ENCODE measurements at regions not wholly inside any gene's neighbourhood (a gene's known extent, or its start where the extent isn't known, plus 50 kb on each side); places are given as distances from the start of the nearest gene placed in this dataset.

GRCh38 chr5:36766981-36767380, 109.6 kb upstream of the NIPBL start:
- ChIA-PET CTCF (no interaction called here), POLR2A (no interaction called here), RAD21 (ENCODE audit: low non-redundant PET in 1 of 2, low total read pairs in 2 of 2, uncharacterized antibody in 2 of 2, unreplicated experiment in 2 of 2) (no interaction called here)
- Histone ChIP-seq H3K27ac (ENCODE audit: low read depth, low read length) (no peak overlapping the region), H4K20me1 (ENCODE audit: insufficient read depth) (no peaks in the 10 kb centered on the region), H3K27me3 (ENCODE audit: insufficient read depth, low read length) (no peaks in the 10 kb centered on the region), H3K36me3 (ENCODE audit: control insufficient read depth in 1 of 2, insufficient read depth in 2 of 2, low read length in 2 of 2) (no peaks in the 10 kb centered on the region), H3K9ac (ENCODE audit: low read length) (no peak overlapping the region), H3K9me3 (ENCODE audit: control insufficient read depth in 1 of 2, insufficient read depth in 1 of 2, low read depth in 1 of 2, low read length in 2 of 2) (no peaks in the 10 kb centered on the region), H3K4me2 (ENCODE audit: low read length) (no peak overlapping the region), H3K9me2 (ENCODE audit: insufficient read depth) (no peaks in the 10 kb centered on the region), H2AFZ (ENCODE audit: low read depth, low read length, poor library complexity, severe bottlenecking) (no peak overlapping the region), H3K4me3 (replicated peaks in 1 of 2; ENCODE audit: low read depth in 1 of 2, low read length in 2 of 2) (no peak overlapping the region), H3K4me1 (ENCODE audit: control insufficient read depth in 1 of 2, insufficient read depth in 2 of 2, low read length in 2 of 2) (no peaks in the 10 kb centered on the region), H3K79me2 (ENCODE audit: insufficient read depth, low read length) (no peaks in the 10 kb centered on the region)
- BruUV-seq (replicated peaks): no TSS peak
- TF ChIP-seq CTCF (IDR thresholded peaks at IDR 0.05 in 2 of 3, conservative IDR thresholded peaks at IDR 0.05 in 1 of 3; ENCODE audit: borderline replicate concordance in 1 of 3, insufficient read depth in 1 of 3, low read depth in 2 of 3, low read length in 2 of 3) (no peak), EGR1 (IDR thresholded peaks at IDR 0.05; ENCODE audit: low read depth) (no peak), ZFX (IDR thresholded peaks at IDR 0.05) (no peak), YY1 (IDR thresholded peaks at IDR 0.05; ENCODE audit: extremely low read depth, insufficient replicate concordance, low read depth, low read length) (no peak), CBX3 (IDR thresholded peaks at IDR 0.05; ENCODE audit: low read depth) (no peak), POLR2AphosphoS5 (IDR thresholded peaks at IDR 0.05; ENCODE audit: low read depth, low read length) (no peak), CEBPB (IDR thresholded peaks at IDR 0.05; ENCODE audit: low read depth) (no peak), TCF7L2 (IDR thresholded peaks at IDR 0.05; ENCODE audit: borderline replicate concordance, extremely low read depth, insufficient read depth, insufficient read length) (no peak), ELF1 (IDR thresholded peaks at IDR 0.05; ENCODE audit: borderline replicate concordance, low read depth) (no peak), EZH2 (IDR thresholded peaks at IDR 0.05) (no peak), JUND (IDR thresholded peaks at IDR 0.05) (no peak), POLR2A (IDR thresholded peaks at IDR 0.05; ENCODE audit: borderline replicate concordance, extremely low read depth, insufficient read depth, insufficient read length) (no peak), FOSL1 (IDR thresholded peaks at IDR 0.05; ENCODE audit: low read depth) (no peak), SIN3A (IDR thresholded peaks at IDR 0.05; ENCODE audit: low read depth) (no peak), SRF (IDR thresholded peaks at IDR 0.05; ENCODE audit: low read depth) (no peak), RAD21 (IDR thresholded peaks at IDR 0.05; ENCODE audit: low read depth) (no peak), ZNF274 (IDR thresholded peaks at IDR 0.05; ENCODE audit: low read depth, low read length) (no peak), SP1 (IDR thresholded peaks at IDR 0.05; ENCODE audit: low read depth) (no peak), MAX (IDR thresholded peaks at IDR 0.05) (no peak)
- TF ChIP-seq, protein P1, sequence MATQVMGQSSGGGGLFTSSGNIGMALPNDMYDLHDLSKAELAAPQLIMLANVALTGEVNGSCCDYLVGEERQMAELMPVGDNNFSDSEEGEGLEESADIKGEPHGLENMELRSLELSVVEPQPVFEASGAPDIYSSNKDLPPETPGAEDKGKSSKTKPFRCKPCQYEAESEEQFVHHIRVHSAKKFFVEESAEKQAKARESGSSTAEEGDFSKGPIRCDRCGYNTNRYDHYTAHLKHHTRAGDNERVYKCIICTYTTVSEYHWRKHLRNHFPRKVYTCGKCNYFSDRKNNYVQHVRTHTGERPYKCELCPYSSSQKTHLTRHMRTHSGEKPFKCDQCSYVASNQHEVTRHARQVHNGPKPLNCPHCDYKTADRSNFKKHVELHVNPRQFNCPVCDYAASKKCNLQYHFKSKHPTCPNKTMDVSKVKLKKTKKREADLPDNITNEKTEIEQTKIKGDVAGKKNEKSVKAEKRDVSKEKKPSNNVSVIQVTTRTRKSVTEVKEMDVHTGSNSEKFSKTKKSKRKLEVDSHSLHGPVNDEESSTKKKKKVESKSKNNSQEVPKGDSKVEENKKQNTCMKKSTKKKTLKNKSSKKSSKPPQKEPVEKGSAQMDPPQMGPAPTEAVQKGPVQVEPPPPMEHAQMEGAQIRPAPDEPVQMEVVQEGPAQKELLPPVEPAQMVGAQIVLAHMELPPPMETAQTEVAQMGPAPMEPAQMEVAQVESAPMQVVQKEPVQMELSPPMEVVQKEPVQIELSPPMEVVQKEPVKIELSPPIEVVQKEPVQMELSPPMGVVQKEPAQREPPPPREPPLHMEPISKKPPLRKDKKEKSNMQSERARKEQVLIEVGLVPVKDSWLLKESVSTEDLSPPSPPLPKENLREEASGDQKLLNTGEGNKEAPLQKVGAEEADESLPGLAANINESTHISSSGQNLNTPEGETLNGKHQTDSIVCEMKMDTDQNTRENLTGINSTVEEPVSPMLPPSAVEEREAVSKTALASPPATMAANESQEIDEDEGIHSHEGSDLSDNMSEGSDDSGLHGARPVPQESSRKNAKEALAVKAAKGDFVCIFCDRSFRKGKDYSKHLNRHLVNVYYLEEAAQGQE (IDR thresholded peaks at IDR 0.05; ENCODE audit: low read depth): no peak
- intact Hi-C loops (cut with micrococcal nuclease): no loop called here
- DNase-seq (ENCODE audit: low read depth, low spot score) (no peak), ATAC-seq (no peak)
